Epithelial cell of proximal tubule (primary cell): ENCODE measurements at regions not wholly inside any gene's neighbourhood (a gene's known extent, or its start where the extent isn't known, plus 50 kb on each side); places are given as distances from the start of the nearest gene placed in this dataset.

Source experiments
- DNase-seq: peaks from one replicate; pipeline ENCODE4 v3.0.0-alpha.2; 2011; ENCODE audit warnings: low read depth
- H3K4me3 ChIP-seq: 2 replicates; pipeline ENCODE4 v1.5.1; 2011; ENCODE audit warnings: low read depth, mild to moderate bottlenecking, low read length
- CTCF ChIP-seq: conservative IDR thresholded peaks from 2 replicates; pipeline ENCODE4 v1.5.1; 2012; ENCODE audit warnings: low read depth, mild to moderate bottlenecking, low read length

DNA sequence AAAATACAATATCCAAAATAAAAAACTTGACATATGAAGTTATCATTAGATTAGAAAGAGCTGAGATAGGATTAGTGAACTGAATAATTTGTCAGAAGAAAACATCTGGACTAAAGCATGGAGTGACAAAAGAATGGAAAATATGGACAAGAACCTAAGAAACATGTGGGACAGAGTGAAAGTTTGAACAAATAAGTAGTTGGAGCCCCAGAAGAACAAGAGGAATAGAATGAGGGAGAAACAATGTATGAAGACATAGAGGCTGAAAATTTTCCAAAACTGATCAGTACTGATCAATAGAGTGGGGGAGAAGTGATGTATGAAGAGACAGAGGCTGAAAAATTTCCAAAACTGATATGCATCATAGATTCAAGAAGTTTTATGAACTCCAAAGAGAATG lies 170.6 kb upstream of the CRY1 start:
- TF ChIP-seq CTCF = no peak
- H3K4me3 ChIP-seq = no peak overlapping the region
- no peak for DNase-seq

GRCh38 chr12:107264667-107265066 lies 171.3 kb upstream of the CRY1 start:
- no peak for TF ChIP-seq CTCF
- DNase-seq = no peak
- H3K4me3 ChIP-seq = no peak overlapping the region

DNA sequence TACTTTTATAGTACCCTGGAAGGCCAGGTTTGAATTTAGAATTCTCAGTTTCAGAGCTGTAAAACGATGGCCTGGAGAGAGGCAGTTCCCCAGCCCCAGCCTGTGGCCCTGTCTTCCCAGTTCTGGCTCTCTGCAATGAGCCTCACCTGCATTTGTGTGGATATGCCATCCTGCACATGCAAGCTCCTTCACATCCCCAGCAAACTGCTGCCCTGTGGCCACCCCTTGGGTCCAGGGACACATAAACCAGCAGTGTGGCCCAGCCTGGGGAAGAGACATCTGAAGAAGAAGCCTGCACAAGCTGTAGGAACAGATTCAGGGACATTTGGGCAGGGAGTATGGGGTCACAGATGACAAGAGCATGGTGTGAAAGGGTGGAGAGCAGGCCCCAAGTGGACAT lies 174.3 kb upstream of the CRY1 start:
- no peak for TF ChIP-seq CTCF
- no peak for DNase-seq
- H3K4me3 ChIP-seq = no peak overlapping the region

- TF ChIP-seq CTCF = no peak
- no peak for DNase-seq
- H3K4me3 ChIP-seq = no peak overlapping the region
These were observed 178.2 kb upstream of the CRY1 start for GRCh38 chr12:107271523-107271922.

- no peak for TF ChIP-seq CTCF
- DNase-seq = no peak
- H3K4me3 ChIP-seq = no peak overlapping the region
These were observed 182.2 kb upstream of the CRY1 start for GRCh38 chr12:107275530-107275929.

DNA sequence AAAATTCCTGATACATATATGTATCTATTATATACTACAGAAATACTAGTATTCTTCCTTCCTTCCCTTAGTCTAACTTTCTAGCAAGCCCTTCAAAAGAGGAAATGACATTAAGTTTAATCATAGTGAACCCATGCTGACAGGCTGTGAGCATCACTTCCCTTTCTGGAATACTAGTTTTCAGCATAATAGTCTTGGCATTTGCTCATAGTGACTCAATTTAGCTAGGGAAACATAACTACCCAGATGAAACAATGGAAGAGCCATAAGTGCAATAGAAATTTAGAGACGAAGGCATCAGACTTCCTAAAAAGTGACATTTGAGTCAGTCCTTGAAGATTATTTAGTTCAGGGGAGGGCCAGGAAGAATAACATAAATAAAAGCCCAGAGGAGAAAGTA lies 184.5 kb upstream of the CRY1 start:
- DNase-seq = no peak
- TF ChIP-seq CTCF = no peak
- no peak overlapping the region for H3K4me3 ChIP-seq

GRCh38 chr12:107282628-107283027 lies 189.3 kb upstream of the CRY1 start:
- TF ChIP-seq CTCF = no peak
- H3K4me3 ChIP-seq = no peak overlapping the region
- no peak for DNase-seq
